ENCODE measurements at regions not wholly inside any gene's neighbourhood (a gene's known extent, or its start where the extent isn't known, plus 50 kb on each side); places are given as distances from the start of the nearest gene placed in this dataset.

DNA sequence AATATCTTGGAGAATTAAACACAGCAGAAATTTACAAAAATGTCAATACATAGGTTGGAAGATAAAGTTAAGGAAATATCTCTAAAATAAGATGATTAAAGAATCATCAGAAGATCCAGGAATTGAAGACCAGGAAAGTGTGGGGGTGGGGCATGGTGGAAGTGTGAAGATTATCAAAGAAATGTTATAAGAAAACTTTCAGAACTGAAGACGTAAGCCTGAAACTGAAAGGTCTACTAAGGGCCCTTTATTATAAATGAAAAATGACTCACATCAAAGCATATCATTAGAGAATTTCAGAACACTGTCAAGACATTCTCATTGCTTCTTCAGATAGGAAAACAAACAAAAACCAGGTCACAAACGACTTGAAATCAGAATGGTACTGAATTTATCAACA lies 92.4 kb upstream of the DPT start:
- Mint-ChIP-seq H3K36me3 (ENCODE audit: low read depth) (no peaks in the 10 kb centered on the region), H3K4me1 (ENCODE audit: low read depth) (no peaks in the 10 kb centered on the region), H3K27me3 (peaks cover 9% of the 10 kb centered on the region), H3K27ac (no peak overlapping the region), H3K9me3 (no peaks in the 10 kb centered on the region), H3K4me3 (no peak overlapping the region)
- CTCF ChIA-PET, result no interaction called here
- no peak overlapping the region for H3K4me3 ChIP-seq (ENCODE audit: low read length)
- TF ChIP-seq CTCF (IDR thresholded peaks at IDR 0.05), result no peak
- H3K27me3 ChIP-seq (ENCODE audit: control insufficient read depth in 1 of 2, insufficient read depth in 2 of 2, low read length in 2 of 2), result no peaks in the 10 kb centered on the region
- ATAC-seq (ENCODE audit: poor library complexity) (no peak), DNase-seq (no peak)
- no peaks in the 10 kb centered on the region for H3K9me3 ChIP-seq (ENCODE audit: control insufficient read depth in 1 of 2, insufficient read depth in 1 of 2, low read length in 2 of 2)
- no peaks in the 10 kb centered on the region for H3K36me3 ChIP-seq (ENCODE audit: insufficient read depth, low read length)
- intact Hi-C loops (cut with DNase I, micrococcal nuclease), result no loop called here
- H3K27ac ChIP-seq (ENCODE audit: low read depth in 1 of 2, low read length in 2 of 2), result no peak overlapping the region
- no peaks in the 10 kb centered on the region for H3K4me1 ChIP-seq (ENCODE audit: insufficient read depth, low read length)
- POLR2A ChIA-PET, result no interaction called here

- no peaks in the 10 kb centered on the region for H3K4me1 Mint-ChIP-seq (ENCODE audit: low read depth)
- H3K4me3 Mint-ChIP-seq, result no peak overlapping the region
- no peak overlapping the region for H3K4me3 ChIP-seq (ENCODE audit: low read length)
- no peaks in the 10 kb centered on the region for H3K4me1 ChIP-seq (ENCODE audit: insufficient read depth, low read length)
- intact Hi-C loops (cut with DNase I, micrococcal nuclease), result no loop called here
- H3K36me3 ChIP-seq (ENCODE audit: insufficient read depth, low read length), result no peaks in the 10 kb centered on the region
- no peak for ATAC-seq (ENCODE audit: poor library complexity)
- TF ChIP-seq CTCF (IDR thresholded peaks at IDR 0.05), result no peak
- H3K36me3 Mint-ChIP-seq (ENCODE audit: low read depth), result no peaks in the 10 kb centered on the region
- no peaks in the 10 kb centered on the region for H3K9me3 ChIP-seq (ENCODE audit: control insufficient read depth in 1 of 2, insufficient read depth in 1 of 2, low read length in 2 of 2)
- no peaks in the 10 kb centered on the region for H3K27me3 ChIP-seq (ENCODE audit: control insufficient read depth in 1 of 2, insufficient read depth in 2 of 2, low read length in 2 of 2)
- no peak for DNase-seq
- H3K27ac Mint-ChIP-seq, result no peak overlapping the region
- ChIA-PET POLR2A (no interaction called here), CTCF (no interaction called here)
- no peaks in the 10 kb centered on the region for H3K9me3 Mint-ChIP-seq
- no peaks in the 10 kb centered on the region for H3K27me3 Mint-ChIP-seq
- H3K27ac ChIP-seq (ENCODE audit: low read depth in 1 of 2, low read length in 2 of 2), result no peak overlapping the region
Observed at GRCh38 chr1:168822911-168823310, 93.9 kb upstream of the DPT start.

DNA sequence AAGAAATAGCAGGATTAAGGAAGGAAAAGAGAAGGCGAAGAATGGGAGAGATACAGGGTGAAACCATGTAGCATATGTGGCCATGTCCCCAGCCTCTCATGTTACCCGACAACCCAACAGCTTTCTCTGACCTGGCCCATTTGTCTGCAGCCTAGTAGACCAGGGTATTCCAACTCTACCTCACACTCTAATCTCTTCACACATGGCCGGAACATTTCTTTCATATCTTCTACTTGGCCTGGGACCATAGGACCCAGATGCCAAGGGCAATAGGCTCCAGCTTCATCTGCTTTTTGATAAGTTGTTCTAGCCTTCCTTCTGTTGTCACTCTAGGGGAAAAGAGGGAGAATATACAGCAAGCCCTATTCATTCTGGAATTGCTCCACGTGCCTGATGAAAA lies 95.0 kb upstream of the DPT start:
- Histone ChIP-seq H3K27ac (ENCODE audit: low read depth in 1 of 2, low read length in 2 of 2) (no peak overlapping the region), H3K36me3 (ENCODE audit: insufficient read depth, low read length) (no peaks in the 10 kb centered on the region), H3K4me1 (ENCODE audit: insufficient read depth, low read length) (no peaks in the 10 kb centered on the region), H3K9me3 (ENCODE audit: control insufficient read depth in 1 of 2, insufficient read depth in 1 of 2, low read length in 2 of 2) (no peaks in the 10 kb centered on the region), H3K27me3 (ENCODE audit: control insufficient read depth in 1 of 2, insufficient read depth in 2 of 2, low read length in 2 of 2) (no peaks in the 10 kb centered on the region), H3K4me3 (ENCODE audit: low read length) (no peak overlapping the region)
- ChIA-PET CTCF (no interaction called here), POLR2A (no interaction called here)
- DNase-seq, result no peak
- no peak for ATAC-seq (ENCODE audit: poor library complexity)
- Mint-ChIP-seq H3K9me3 (no peaks in the 10 kb centered on the region), H3K36me3 (ENCODE audit: low read depth) (no peaks in the 10 kb centered on the region), H3K4me3 (no peak overlapping the region), H3K4me1 (ENCODE audit: low read depth) (no peaks in the 10 kb centered on the region), H3K27ac (no peak overlapping the region), H3K27me3 (no peaks in the 10 kb centered on the region)
- intact Hi-C loops (cut with DNase I, micrococcal nuclease), result no loop called here
- no peak for TF ChIP-seq CTCF (IDR thresholded peaks at IDR 0.05)
